Adipocyte (in vitro differentiated cells): ENCODE measurements at regions not wholly inside any gene's neighbourhood (a gene's known extent, or its start where the extent isn't known, plus 50 kb on each side); places are given as distances from the start of the nearest gene placed in this dataset.

Experiments used
- DNase-seq: peaks from one replicate; pipeline ENCODE4 v3.0.0-alpha.2; 2015; ENCODE audit warnings: low read depth
- H3K27me3 ChIP-seq: replicated peaks from 2 replicates; pipeline ENCODE4 v1.7.0; 2013; ENCODE audit warnings: mild to moderate bottlenecking, low read length, moderate library complexity; ENCODE audit not compliant: control insufficient read depth, insufficient read depth
- H3K36me3 ChIP-seq: 2 replicates; pipeline ENCODE4 v1.7.0; 2013; ENCODE audit warnings: low read length, mild to moderate bottlenecking, moderate library complexity; ENCODE audit not compliant: control insufficient read depth, insufficient read depth, severe bottlenecking
- H3K4me1 ChIP-seq: 2 replicates; pipeline ENCODE4 v1.7.0; 2013; ENCODE audit warnings: mild to moderate bottlenecking, low read length, moderate library complexity; ENCODE audit not compliant: control insufficient read depth, insufficient read depth
- H3K4me3 ChIP-seq: 2 replicates; pipeline ENCODE4 v1.7.0; 2013; ENCODE audit warnings: mild to moderate bottlenecking, low read length, moderate library complexity
- H3K9ac ChIP-seq: 2 replicates; pipeline ENCODE4 v1.7.0; 2013; ENCODE audit warnings: mild to moderate bottlenecking, low read length, moderate library complexity
- H3K9me3 ChIP-seq: 2 replicates; pipeline ENCODE4 v1.7.0; 2013; ENCODE audit warnings: mild to moderate bottlenecking, low read length, moderate library complexity; ENCODE audit not compliant: control insufficient read depth

DNA sequence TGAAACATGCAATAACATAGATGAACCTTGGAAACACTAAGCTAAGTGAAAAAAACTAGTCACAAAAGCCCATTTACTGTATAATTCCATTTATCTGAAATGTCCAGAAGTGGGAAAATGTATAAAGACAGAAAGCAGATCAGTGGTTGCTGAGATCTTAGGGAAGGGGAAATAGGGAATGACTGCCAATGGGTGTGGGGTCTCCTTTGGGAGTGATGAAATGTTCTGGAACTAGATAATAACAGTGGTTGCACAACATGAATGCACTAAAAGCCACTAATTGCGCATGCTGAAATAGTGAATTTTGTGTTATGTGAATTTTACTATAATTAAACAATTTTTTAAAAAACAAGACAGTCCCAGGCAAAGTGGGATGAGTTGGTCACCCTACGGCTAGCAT lies 472.8 kb downstream of the CCDC171 start:
- H3K27me3 ChIP-seq, result no peaks in the 10 kb centered on the region
- H3K36me3 ChIP-seq, result no peaks in the 10 kb centered on the region
- DNase-seq, result no peak
- no peak overlapping the region for H3K9ac ChIP-seq
- H3K4me3 ChIP-seq, result no peak overlapping the region
- peaks cover 26% of the 10 kb centered on the region for H3K4me1 ChIP-seq
- peaks cover 2% of the 10 kb centered on the region for H3K9me3 ChIP-seq

DNA sequence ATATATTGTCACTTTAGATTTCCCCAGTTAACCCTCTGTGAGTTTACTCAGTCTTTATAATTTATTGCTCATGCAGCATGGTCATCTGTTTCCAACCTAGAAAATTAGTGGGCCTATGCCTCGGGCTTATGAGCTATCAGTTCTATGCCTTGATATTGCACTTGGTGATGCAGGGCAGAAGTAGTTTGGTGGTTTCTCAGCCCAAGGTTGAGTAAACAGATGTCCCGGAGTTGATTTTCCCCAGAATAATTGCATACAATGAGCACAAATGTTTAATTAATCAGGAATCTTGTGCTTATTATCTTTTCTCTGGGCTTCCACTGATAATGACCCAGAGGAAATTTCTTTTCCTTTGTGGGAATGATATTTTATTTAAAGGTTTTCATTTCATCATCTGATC lies 474.0 kb downstream of the CCDC171 start:
- Histone ChIP-seq H3K9me3 (peaks cover 2% of the 10 kb centered on the region), H3K4me3 (no peak overlapping the region), H3K36me3 (no peaks in the 10 kb centered on the region), H3K27me3 (no peaks in the 10 kb centered on the region), H3K9ac (no peak overlapping the region), H3K4me1 (peaks cover 26% of the 10 kb centered on the region)
- DNase-seq, result no peak

DNA sequence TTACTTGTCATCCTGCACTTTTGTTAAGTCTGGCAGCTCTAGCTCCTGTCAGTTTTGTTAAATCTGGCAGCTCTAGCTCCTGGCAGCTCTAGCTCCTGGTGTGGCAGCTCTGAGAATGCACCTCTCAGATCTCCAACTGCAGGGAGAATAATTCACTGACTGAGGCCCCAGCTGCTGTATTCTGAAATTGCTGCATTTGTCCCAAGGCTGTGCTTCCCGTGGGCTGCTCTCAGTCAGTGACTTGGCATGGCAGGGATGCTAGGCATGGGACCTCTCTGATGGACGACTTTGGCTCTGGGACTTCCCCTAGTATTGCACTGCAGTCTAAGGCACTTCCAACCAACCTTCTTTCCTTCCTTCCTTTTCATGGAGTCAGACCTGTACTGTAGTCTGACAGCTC lies 475.7 kb downstream of the CCDC171 start:
- Histone ChIP-seq H3K36me3 (no peaks in the 10 kb centered on the region), H3K4me3 (no peak overlapping the region), H3K4me1 (peaks cover 23% of the 10 kb centered on the region), H3K9ac (no peak overlapping the region), H3K9me3 (peaks cover 2% of the 10 kb centered on the region), H3K27me3 (no peaks in the 10 kb centered on the region)
- DNase-seq, result peak; percentile 39

DNA sequence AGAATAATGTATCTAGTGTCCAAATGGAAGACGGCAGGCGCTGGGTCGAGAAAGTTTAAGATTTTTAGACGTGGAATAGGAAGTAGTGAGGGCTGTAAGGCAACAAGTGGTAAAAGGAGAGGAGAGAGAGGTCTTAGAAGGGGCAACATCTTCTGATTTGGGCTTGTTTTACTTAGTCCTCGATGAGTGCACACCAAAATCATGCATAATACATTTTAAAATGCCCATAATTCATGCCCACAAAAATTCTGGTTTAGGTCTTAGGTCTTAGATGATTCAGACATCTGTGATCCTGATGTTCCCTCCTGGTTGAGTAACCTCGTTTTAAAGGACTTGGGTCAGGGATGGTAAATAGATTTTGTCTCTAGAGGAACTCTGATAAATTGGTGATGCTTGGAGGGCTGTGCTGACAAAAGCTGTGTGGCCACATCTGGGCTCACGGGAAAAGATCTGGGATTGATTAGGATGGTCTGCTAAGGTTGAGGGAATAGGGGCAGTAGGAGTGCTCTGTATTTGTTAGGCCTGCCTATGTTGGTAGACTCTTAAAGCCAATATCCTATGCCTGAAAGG lies 476.3 kb downstream of the CCDC171 start:
- H3K4me1 ChIP-seq, result peaks cover 18% of the 10 kb centered on the region
- no peaks in the 10 kb centered on the region for H3K36me3 ChIP-seq
- H3K9me3 ChIP-seq, result peaks cover 2% of the 10 kb centered on the region
- H3K4me3 ChIP-seq, result no peak overlapping the region
- no peak overlapping the region for H3K9ac ChIP-seq
- DNase-seq, result no peak
- H3K27me3 ChIP-seq, result no peaks in the 10 kb centered on the region

DNA sequence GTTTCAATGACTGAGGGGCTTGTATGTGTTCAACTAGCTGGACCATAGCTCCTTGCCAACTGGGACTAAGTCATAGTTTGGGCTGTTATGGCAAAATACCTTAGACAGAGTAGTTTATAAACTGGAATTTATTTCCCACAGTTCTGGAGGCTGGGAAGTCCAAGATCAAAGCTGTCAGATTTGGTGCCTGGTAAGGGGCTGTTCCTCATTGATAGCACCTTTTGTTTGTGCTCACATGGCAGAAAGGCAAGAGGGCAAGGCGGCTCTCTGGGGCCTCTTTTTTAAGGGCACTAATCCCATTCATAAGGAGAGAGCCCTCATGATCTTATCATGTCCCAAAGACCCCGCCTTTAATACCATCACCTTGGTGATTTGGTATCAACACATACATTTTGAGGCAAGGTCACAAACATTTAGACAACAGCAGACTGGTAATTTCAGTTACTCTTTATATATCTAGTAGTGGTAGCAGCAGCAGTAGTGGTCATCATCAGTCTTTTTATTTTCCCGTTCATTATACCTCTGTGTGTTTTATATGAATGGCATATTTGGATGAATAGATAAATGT lies 477.0 kb downstream of the CCDC171 start:
- H3K9ac ChIP-seq, result no peak overlapping the region
- H3K4me1 ChIP-seq, result peaks cover 17% of the 10 kb centered on the region
- H3K4me3 ChIP-seq, result no peak overlapping the region
- no peak for DNase-seq
- no peaks in the 10 kb centered on the region for H3K27me3 ChIP-seq
- peaks cover 2% of the 10 kb centered on the region for H3K9me3 ChIP-seq
- H3K36me3 ChIP-seq, result no peaks in the 10 kb centered on the region

DNA sequence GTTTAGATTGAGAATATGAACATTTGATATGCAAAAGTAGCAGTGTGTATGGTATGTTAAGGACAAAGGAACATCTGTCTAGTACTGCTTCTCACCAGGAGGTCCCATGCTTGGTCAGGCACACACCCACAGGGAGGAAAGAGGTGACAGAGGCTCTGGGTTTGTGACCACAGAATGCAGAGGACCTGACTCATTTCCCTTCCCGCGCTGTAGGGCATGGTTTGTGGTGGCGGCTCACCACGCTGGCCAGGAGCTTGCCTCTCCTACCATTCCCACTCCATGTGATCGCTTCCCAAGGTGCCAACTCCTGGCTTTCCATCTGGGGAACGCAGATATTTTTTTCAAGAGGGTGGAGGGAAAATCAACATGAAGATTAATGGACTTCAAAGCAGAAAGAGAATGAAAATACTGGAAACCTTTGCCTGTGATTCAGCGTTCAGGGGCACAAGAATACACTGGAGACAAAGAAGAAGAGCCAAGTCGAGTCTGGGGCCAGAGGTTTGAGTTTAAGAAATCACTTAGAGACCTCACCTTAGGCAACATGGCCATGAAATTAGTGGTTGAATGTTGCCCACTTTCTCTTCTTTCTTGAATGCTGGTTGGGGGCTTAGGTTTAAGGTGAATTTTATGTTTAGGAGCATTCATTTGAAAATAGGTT lies 477.8 kb downstream of the CCDC171 start:
- H3K4me1 ChIP-seq, result peaks cover 9% of the 10 kb centered on the region
- DNase-seq, result peak; percentile 62
- no peaks in the 10 kb centered on the region for H3K27me3 ChIP-seq
- peaks cover 2% of the 10 kb centered on the region for H3K9me3 ChIP-seq
- no peak overlapping the region for H3K9ac ChIP-seq
- H3K4me3 ChIP-seq, result no peak overlapping the region
- H3K36me3 ChIP-seq, result no peaks in the 10 kb centered on the region

DNA sequence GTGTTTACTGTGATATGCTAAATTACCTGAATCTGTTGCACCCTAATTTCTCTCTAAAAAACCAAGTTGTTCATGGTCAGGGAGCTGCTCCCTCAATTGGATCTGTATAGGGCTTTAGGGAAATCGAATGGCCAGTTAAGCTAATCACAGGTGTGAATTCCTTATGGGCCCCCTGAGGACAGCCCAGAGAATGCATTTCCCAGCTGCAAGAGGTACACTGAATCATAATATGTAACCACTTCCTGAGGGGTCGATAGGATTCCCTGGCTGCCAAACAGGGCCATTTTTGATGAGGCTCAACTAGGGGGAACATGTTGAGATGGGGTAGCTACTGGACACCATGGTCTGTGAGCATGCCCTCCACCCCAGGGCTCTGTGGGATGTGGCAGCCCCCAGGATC lies 478.6 kb downstream of the CCDC171 start:
- DNase-seq, result no peak
- Histone ChIP-seq H3K36me3 (no peaks in the 10 kb centered on the region), H3K27me3 (no peaks in the 10 kb centered on the region), H3K9me3 (peaks cover 2% of the 10 kb centered on the region), H3K4me3 (no peak overlapping the region), H3K4me1 (peaks cover 3% of the 10 kb centered on the region), H3K9ac (no peak overlapping the region)

DNA sequence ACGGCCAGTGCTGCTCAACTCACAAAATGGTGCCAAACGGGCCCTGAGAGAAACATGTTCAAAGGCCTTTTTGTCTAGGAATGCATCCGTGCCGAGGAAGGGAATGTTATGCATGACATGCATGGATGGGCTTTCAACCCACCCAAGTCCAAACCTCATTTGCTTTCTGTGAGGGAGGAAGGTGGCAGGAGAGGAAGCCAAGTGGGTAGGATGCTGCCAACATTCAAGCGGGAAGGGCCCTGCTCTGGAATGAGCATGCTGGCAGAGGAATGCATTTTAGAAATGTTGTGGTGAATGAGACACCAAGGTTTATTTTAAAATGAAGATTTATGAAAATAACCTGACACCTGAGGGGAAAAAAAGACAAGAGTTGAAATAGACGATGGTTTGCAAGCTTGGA lies 479.1 kb downstream of the CCDC171 start:
- DNase-seq, result no peak

DNA sequence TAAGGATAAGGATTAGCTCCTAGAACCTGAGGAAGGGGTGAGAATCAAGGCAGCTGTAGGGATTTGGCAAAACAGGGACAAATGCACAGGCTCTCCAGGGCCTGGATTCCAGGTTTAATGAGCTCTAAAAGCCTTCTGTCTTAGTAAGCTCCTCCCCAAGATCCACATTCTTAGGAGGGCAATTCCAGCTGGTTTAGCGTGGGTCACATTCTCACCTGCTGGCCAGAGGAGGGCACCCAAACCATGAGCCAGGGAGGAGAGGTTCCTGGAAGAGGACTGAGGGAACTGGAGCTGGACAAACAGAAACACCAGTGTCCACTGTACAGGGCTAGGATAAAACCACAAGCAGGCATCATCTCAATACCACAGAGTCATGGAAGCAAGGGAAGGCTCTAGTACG lies 480.0 kb downstream of the CCDC171 start:
- Histone ChIP-seq H3K36me3 (no peaks in the 10 kb centered on the region), H3K4me1 (peaks cover 3% of the 10 kb centered on the region), H3K9me3 (peaks cover 2% of the 10 kb centered on the region), H3K9ac (no peak overlapping the region), H3K4me3 (no peak overlapping the region), H3K27me3 (no peaks in the 10 kb centered on the region)
- DNase-seq, result no peak

More for the DNA sequence above, 479.1 kb downstream of the CCDC171 start:
- H3K27me3 ChIP-seq, result no peaks in the 10 kb centered on the region
- H3K9ac ChIP-seq, result no peak overlapping the region
- H3K36me3 ChIP-seq, result no peaks in the 10 kb centered on the region
- H3K9me3 ChIP-seq, result peaks cover 2% of the 10 kb centered on the region
- H3K4me1 ChIP-seq, result peaks cover 3% of the 10 kb centered on the region
- no peak overlapping the region for H3K4me3 ChIP-seq

DNA sequence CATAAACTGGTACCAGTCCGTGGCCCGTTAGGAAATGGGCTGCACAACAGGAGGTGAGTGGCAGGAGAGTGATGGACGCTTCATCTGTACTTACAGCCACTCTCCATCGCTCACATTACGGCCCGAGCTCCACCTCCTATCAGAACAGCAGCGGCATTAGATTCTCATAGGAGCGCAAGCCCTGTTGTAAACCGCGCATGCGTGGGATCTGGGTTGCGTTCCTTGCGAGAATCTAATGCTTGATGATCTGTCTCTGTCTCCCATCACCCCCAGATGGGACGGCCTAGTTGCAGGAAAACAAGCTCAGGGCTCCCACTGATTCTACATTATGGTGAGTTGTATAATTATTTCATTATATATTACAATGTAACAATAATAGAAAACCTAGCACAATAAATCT lies 480.4 kb downstream of the CCDC171 start:
- Histone ChIP-seq H3K4me3 (no peak overlapping the region), H3K9ac (no peak overlapping the region), H3K36me3 (no peaks in the 10 kb centered on the region), H3K4me1 (peaks cover 3% of the 10 kb centered on the region), H3K27me3 (no peaks in the 10 kb centered on the region), H3K9me3 (peaks cover 2% of the 10 kb centered on the region)
- DNase-seq, result no peak

DNA sequence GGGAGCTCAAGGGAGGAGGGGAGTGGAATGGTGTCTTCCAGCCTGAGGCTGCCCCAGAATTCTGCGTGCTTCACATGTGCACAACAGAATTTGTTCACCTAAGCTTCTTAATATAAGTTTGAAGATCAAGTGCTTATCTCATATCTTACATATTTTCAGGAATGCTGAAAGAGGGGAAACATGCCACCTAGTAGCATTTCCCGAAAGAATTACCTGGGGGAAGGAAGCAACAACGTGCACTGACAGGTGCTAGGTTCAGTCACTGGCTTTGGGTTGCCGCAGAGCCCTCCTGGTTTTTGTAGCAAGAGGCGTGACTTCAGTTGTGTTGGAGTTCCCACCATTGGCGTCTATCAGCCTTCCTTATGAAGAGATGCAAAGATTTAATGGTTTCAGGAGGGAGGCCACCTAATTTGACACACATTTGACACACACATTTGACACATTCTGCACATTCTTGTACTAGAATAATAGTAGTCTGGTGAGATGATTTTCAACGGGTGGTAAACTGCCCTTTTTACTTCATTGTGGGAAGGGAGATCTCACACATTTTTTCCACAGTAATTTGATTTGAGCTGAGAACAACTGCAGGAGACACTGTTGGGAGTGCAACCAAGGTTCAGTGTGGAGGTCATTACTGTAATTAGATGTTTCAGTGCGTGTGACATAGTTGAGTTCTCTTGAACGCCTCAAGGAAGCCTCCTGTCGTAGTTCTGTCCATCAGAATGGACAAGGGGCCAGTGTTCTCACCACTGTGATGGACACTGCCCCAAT lies 481.3 kb downstream of the CCDC171 start:
- DNase-seq, result no peak
- no peaks in the 10 kb centered on the region for H3K27me3 ChIP-seq
- no peak overlapping the region for H3K9ac ChIP-seq
- no peaks in the 10 kb centered on the region for H3K36me3 ChIP-seq
- no peak overlapping the region for H3K4me3 ChIP-seq
- peaks cover 3% of the 10 kb centered on the region for H3K4me1 ChIP-seq
- peaks cover 2% of the 10 kb centered on the region for H3K9me3 ChIP-seq
